Smooth muscle cell (in vitro differentiated cells): ENCODE measurements at regions not wholly inside any gene's neighbourhood (a gene's known extent, or its start where the extent isn't known, plus 50 kb on each side); places are given as distances from the start of the nearest gene placed in this dataset.
A peak's percentile ranks its signal among the peaks of the same experiment; 100 is the strongest.

Experiments used
- DNase-seq: peaks from one replicate; lab custom pipeline; 2025; ENCODE audit not compliant: unreplicated experiment; lab: John Stamatoyannopoulos, UW
- H2AFZ ChIP-seq: fragments of 200-600 bp; sonication (generic); 2 replicates; pipeline ENCODE4 v1.6.0; 2016; ENCODE audit warnings: antibody characterized with exemption, low read depth, mild to moderate bottlenecking
- H3F3A ChIP-seq: fragments of 200-600 bp; sonication (generic); 2 replicates; pipeline ENCODE4 v1.6.0; 2017; ENCODE audit warnings: antibody characterized with exemption, low read depth
- H3K27ac ChIP-seq: fragments of 200-600 bp; sonication (generic); 2 replicates; pipeline ENCODE4 v1.5.1; 2016; ENCODE audit warnings: low read depth, mild to moderate bottlenecking
- H3K27me3 ChIP-seq: fragments of 200-600 bp; sonication (generic); 2 replicates; pipeline ENCODE4 v1.6.1; 2016; ENCODE audit warnings: low read depth, mild to moderate bottlenecking
- H3K36me3 ChIP-seq: fragments of 200-600 bp; sonication (generic); 2 replicates; pipeline ENCODE4 v1.5.1; 2016; ENCODE audit warnings: low read depth
- H3K4me1 ChIP-seq: fragments of 200-600 bp; sonication (generic); 2 replicates; pipeline ENCODE4 v1.5.1; 2016; ENCODE audit warnings: low read depth
- H3K4me2 ChIP-seq: fragments of 200-600 bp; sonication (generic); 2 replicates; pipeline ENCODE4 v1.6.0; 2016; ENCODE audit warnings: mild to moderate bottlenecking
- H3K4me3 ChIP-seq: fragments of 200-600 bp; sonication (generic); 2 replicates; pipeline ENCODE4 v1.5.1; 2016; ENCODE audit warnings: mild to moderate bottlenecking
- H3K79me2 ChIP-seq: fragments of 200-600 bp; sonication (generic); 2 replicates; pipeline ENCODE4 v1.6.0; 2016; ENCODE audit warnings: low read depth, mild to moderate bottlenecking
- H3K9ac ChIP-seq: fragments of 200-600 bp; sonication (generic); 2 replicates; pipeline ENCODE4 v1.6.0; 2016; ENCODE audit warnings: low read depth
- H3K9me3 ChIP-seq: fragments of 200-600 bp; sonication (generic); replicated peaks from 2 replicates; pipeline ENCODE4 v1.5.1; 2016; ENCODE audit warnings: low read depth
- H4K20me1 ChIP-seq: fragments of 200-600 bp; sonication (generic); 2 replicates; pipeline ENCODE4 v1.6.0; 2016; ENCODE audit warnings: low read depth
- WGBS: methylation state at CpG from one replicate; pipeline ENCODE4 v1.1.7; 2016; ENCODE audit warnings: low lambda C conversion rate; 5-methylcytosine and 5-hydroxymethylcytosine counted together
- TF ChIP-seq, protein P1 (sequence below): fragments of 200-600 bp; sonication (generic); IDR thresholded peaks from 2 replicates; pipeline ENCODE4 v1.5.1; 2017; ENCODE audit warnings: borderline replicate concordance, mild to moderate bottlenecking, antibody characterized with exemption; ENCODE audit not compliant: insufficient read depth, poor library complexity, severe bottlenecking

DNA sequence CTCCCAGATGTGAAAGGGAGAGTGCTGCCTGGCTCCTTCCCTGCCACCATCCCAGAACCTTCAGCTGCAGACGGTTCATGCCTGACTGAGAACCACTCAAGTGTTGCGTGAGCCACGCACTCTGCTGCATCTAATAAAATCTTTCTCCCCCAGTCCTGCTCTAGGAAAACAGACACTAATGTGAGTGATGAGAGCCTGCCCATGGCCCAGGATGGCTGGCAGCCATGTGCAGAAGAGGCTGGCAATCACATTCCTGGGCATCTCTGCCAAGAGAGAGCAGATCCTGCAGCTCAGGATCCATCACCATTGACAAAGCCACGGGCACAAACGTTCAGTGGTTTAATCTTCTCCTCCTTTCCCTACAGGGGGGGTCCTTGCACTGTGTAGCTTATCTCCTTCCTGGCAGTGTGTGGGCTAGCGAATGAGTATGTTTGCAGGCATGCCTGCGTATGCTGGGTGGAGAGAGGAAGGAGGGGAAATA, 477.5 kb downstream of the SLC4A3 start:
- no peak overlapping the region for H3K27ac ChIP-seq
- H4K20me1 ChIP-seq, result no peaks in the 10 kb centered on the region
- H3K27me3 ChIP-seq, result no peaks in the 10 kb centered on the region
- no peaks in the 10 kb centered on the region for H3F3A ChIP-seq
- peak overlapping the region; percentile 49 for H3K4me2 ChIP-seq
- H2AFZ ChIP-seq, result peak overlapping the region; percentile 1
- no peak overlapping the region for H3K4me3 ChIP-seq
- H3K4me1 ChIP-seq, result no peaks in the 10 kb centered on the region
- no peak for DNase-seq
- H3K36me3 ChIP-seq, result no peaks in the 10 kb centered on the region
- H3K9me3 ChIP-seq, result no peaks in the 10 kb centered on the region
- H3K9ac ChIP-seq, result no peak overlapping the region
- WGBS, result 40% methylated on average over 7 of the region's 7 CpGs
- no peaks in the 10 kb centered on the region for H3K79me2 ChIP-seq
- TF ChIP-seq, protein P1, sequence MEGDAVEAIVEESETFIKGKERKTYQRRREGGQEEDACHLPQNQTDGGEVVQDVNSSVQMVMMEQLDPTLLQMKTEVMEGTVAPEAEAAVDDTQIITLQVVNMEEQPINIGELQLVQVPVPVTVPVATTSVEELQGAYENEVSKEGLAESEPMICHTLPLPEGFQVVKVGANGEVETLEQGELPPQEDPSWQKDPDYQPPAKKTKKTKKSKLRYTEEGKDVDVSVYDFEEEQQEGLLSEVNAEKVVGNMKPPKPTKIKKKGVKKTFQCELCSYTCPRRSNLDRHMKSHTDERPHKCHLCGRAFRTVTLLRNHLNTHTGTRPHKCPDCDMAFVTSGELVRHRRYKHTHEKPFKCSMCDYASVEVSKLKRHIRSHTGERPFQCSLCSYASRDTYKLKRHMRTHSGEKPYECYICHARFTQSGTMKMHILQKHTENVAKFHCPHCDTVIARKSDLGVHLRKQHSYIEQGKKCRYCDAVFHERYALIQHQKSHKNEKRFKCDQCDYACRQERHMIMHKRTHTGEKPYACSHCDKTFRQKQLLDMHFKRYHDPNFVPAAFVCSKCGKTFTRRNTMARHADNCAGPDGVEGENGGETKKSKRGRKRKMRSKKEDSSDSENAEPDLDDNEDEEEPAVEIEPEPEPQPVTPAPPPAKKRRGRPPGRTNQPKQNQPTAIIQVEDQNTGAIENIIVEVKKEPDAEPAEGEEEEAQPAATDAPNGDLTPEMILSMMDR, result peak; percentile 50

DNA sequence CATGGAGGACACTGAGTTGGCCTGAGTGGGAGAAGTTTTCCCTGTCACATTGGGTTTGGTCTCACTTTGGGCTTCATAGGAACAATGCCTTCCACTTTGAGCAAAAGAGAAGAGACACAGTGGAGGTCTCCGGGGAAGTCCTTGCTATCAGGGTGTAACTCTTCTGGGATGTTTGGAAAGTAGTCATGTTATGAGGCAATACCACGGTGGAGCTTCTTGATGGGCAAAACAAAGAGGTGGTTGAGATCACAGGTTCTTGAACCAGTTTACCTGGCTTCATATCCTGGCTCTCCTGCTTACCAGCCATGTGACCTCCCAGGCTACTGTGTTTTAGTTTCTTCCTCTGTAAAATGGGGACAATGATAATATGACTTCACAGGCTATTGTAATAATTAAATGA, 478.6 kb downstream of the SLC4A3 start:
- H4K20me1 ChIP-seq, result no peaks in the 10 kb centered on the region
- H3K36me3 ChIP-seq, result no peaks in the 10 kb centered on the region
- H3K9ac ChIP-seq, result no peak overlapping the region
- H3F3A ChIP-seq, result no peaks in the 10 kb centered on the region
- WGBS, result 89% methylated on average over 2 of the region's 2 CpGs
- no peaks in the 10 kb centered on the region for H3K79me2 ChIP-seq
- DNase-seq, result no peak
- H3K9me3 ChIP-seq, result no peaks in the 10 kb centered on the region
- no peak overlapping the region for H3K4me3 ChIP-seq
- H3K27me3 ChIP-seq, result no peaks in the 10 kb centered on the region
- no peak overlapping the region for H2AFZ ChIP-seq
- no peak overlapping the region for H3K27ac ChIP-seq
- TF ChIP-seq, protein P1, result no peak
- no peaks in the 10 kb centered on the region for H3K4me1 ChIP-seq
- H3K4me2 ChIP-seq, result no peak overlapping the region

DNA sequence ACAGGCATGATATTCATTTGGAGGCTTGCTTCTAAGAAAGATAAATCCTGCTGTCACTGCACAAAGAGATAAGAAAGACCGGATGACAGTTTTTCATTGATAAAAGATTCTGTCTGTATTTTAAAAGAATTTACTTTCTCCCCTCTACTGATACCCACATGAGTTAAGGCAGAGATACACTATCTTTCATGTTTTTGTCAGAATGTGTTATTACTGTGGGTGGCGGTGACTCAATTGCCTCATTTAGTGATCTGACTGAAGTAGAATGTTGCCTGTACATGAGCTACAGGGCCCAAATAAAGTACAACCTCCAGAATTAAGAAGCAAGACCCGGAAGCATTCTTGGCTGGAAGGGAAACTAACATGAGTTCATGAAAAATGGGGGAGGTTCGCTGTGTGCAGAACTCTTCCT, 480.0 kb downstream of the SLC4A3 start:
- Histone ChIP-seq H4K20me1 (no peaks in the 10 kb centered on the region), H3K27ac (no peak overlapping the region), H2AFZ (no peak overlapping the region), H3F3A (no peaks in the 10 kb centered on the region), H3K36me3 (no peaks in the 10 kb centered on the region), H3K4me3 (no peak overlapping the region), H3K79me2 (no peaks in the 10 kb centered on the region), H3K4me2 (no peak overlapping the region), H3K9me3 (no peaks in the 10 kb centered on the region), H3K9ac (no peak overlapping the region), H3K27me3 (no peaks in the 10 kb centered on the region), H3K4me1 (no peaks in the 10 kb centered on the region)
- TF ChIP-seq, protein P1, result no peak
- DNase-seq, result no peak
- WGBS, result 68% methylated on average over 4 of the region's 4 CpGs

DNA sequence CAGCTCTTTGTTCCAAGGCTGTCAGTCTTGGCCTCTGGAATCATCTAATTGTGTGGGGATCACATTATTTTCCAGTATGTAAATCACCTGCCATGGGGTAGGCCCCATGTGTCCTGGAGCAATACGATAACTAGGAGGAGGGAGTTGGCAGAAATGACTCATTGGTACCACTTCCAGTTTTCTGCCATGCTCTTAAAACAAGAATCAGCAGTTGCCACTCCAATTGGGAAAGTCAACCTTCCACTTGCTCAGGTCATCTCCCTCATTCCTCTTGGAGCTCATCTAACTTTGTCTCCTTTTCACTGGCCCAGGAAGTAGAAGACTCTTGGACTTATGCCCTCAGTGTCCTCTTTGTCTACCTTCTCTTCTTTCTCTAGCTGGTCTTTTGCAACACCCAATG, 487.0 kb downstream of the SLC4A3 start:
- Histone ChIP-seq H3K4me2 (no peak overlapping the region), H3F3A (no peaks in the 10 kb centered on the region), H3K4me1 (no peaks in the 10 kb centered on the region), H4K20me1 (no peaks in the 10 kb centered on the region), H3K27ac (no peak overlapping the region), H2AFZ (no peak overlapping the region), H3K36me3 (no peaks in the 10 kb centered on the region), H3K9ac (no peak overlapping the region), H3K9me3 (no peaks in the 10 kb centered on the region), H3K4me3 (no peak overlapping the region), H3K27me3 (no peaks in the 10 kb centered on the region), H3K79me2 (no peaks in the 10 kb centered on the region)
- WGBS, result 100% methylated on average over 1 of the region's 1 CpG
- TF ChIP-seq, protein P1, result no peak
- DNase-seq, result no peak
